ENCODE measurements at regions not wholly inside any gene's neighbourhood (a gene's known extent, or its start where the extent isn't known, plus 50 kb on each side); places are given as distances from the start of the nearest gene placed in this dataset.

DNA sequence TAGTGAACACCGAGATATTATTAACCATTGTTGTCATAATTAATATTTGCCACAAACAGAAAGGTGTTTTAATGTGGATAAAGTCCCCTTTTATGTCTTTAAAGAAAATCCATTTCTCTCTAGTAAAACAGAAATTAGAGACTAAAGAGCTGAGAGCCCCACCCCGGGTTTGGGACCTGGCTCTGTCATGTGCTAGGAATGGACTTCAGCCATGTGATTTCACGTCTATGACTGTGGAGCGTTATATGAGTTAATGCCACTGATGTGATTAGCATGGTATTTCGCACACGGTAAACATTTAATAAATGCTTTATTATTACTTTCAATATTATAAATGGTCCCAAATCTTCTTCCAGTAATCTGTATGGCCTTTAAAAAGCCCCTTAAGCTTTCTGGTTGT lies 205.0 kb upstream of the NFIA start:
- no peak overlapping the region for H3K27ac ChIP-seq (ENCODE audit: low read length)
- no peak for TF ChIP-seq POLR2AphosphoS5 (IDR thresholded peaks at IDR 0.05)
- TF ChIP-seq, protein P1, sequence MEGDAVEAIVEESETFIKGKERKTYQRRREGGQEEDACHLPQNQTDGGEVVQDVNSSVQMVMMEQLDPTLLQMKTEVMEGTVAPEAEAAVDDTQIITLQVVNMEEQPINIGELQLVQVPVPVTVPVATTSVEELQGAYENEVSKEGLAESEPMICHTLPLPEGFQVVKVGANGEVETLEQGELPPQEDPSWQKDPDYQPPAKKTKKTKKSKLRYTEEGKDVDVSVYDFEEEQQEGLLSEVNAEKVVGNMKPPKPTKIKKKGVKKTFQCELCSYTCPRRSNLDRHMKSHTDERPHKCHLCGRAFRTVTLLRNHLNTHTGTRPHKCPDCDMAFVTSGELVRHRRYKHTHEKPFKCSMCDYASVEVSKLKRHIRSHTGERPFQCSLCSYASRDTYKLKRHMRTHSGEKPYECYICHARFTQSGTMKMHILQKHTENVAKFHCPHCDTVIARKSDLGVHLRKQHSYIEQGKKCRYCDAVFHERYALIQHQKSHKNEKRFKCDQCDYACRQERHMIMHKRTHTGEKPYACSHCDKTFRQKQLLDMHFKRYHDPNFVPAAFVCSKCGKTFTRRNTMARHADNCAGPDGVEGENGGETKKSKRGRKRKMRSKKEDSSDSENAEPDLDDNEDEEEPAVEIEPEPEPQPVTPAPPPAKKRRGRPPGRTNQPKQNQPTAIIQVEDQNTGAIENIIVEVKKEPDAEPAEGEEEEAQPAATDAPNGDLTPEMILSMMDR (IDR thresholded peaks at IDR 0.05; ENCODE audit: poor library complexity, severe bottlenecking): no peak
- H3F3A ChIP-seq (ENCODE audit: insufficient read depth, low read length, poor library complexity, severe bottlenecking): no peaks in the 10 kb centered on the region
- no peak overlapping the region for H3K9ac ChIP-seq (ENCODE audit: low read length)
- no peak overlapping the region for H3K4me3 ChIP-seq (ENCODE audit: low read length)
- no peak overlapping the region for H3K4me2 ChIP-seq (ENCODE audit: low read length)
- H3K9me3 ChIP-seq (ENCODE audit: low read length): no peaks in the 10 kb centered on the region
- no peak overlapping the region for H2AFZ ChIP-seq (ENCODE audit: low read depth, low read length)
- no peaks in the 10 kb centered on the region for H3K27me3 ChIP-seq (ENCODE audit: insufficient read depth, low read depth, low read length)
- no peaks in the 10 kb centered on the region for H3K9me2 ChIP-seq (ENCODE audit: insufficient read depth, low read length)
- no peaks in the 10 kb centered on the region for H3K79me2 ChIP-seq (replicated peaks; ENCODE audit: insufficient read depth, low read length)
- H4K20me1 ChIP-seq (ENCODE audit: insufficient read depth): no peaks in the 10 kb centered on the region
- no peaks in the 10 kb centered on the region for H3K36me3 ChIP-seq (ENCODE audit: insufficient read depth, low read length)

DNA sequence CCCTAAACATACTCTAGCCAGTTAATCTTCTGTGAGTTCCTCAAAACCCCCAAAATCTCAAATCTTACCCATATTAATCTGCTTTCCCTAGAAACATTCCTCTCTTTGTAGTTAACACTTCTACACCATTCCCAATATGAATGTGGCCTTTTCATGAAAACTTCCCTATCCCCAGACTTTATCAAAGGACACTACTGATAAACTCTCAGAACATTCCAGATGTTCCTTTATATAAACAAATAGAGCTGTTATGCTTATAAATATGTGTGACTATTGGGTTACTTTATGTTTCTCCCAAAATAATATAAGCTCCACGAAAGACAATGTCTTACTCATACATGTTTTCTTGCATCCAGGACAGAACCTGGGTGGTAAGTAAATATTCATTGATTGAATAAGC lies 205.4 kb upstream of the NFIA start:
- Histone ChIP-seq H3K4me3 (ENCODE audit: low read length) (no peak overlapping the region), H3K9me3 (ENCODE audit: low read length) (no peaks in the 10 kb centered on the region), H2AFZ (ENCODE audit: low read depth, low read length) (no peak overlapping the region), H3K36me3 (ENCODE audit: insufficient read depth, low read length) (no peaks in the 10 kb centered on the region), H3K27me3 (ENCODE audit: insufficient read depth, low read depth, low read length) (no peaks in the 10 kb centered on the region), H3K4me2 (ENCODE audit: low read length) (no peak overlapping the region), H3K9ac (ENCODE audit: low read length) (no peak overlapping the region), H3K27ac (ENCODE audit: low read length) (no peak overlapping the region), H4K20me1 (ENCODE audit: insufficient read depth) (no peaks in the 10 kb centered on the region), H3K9me2 (ENCODE audit: insufficient read depth, low read length) (no peaks in the 10 kb centered on the region), H3F3A (ENCODE audit: insufficient read depth, low read length, poor library complexity, severe bottlenecking) (no peaks in the 10 kb centered on the region), H3K79me2 (replicated peaks; ENCODE audit: insufficient read depth, low read length) (no peaks in the 10 kb centered on the region)
- TF ChIP-seq POLR2AphosphoS5 (IDR thresholded peaks at IDR 0.05): no peak
- TF ChIP-seq, protein P2, sequence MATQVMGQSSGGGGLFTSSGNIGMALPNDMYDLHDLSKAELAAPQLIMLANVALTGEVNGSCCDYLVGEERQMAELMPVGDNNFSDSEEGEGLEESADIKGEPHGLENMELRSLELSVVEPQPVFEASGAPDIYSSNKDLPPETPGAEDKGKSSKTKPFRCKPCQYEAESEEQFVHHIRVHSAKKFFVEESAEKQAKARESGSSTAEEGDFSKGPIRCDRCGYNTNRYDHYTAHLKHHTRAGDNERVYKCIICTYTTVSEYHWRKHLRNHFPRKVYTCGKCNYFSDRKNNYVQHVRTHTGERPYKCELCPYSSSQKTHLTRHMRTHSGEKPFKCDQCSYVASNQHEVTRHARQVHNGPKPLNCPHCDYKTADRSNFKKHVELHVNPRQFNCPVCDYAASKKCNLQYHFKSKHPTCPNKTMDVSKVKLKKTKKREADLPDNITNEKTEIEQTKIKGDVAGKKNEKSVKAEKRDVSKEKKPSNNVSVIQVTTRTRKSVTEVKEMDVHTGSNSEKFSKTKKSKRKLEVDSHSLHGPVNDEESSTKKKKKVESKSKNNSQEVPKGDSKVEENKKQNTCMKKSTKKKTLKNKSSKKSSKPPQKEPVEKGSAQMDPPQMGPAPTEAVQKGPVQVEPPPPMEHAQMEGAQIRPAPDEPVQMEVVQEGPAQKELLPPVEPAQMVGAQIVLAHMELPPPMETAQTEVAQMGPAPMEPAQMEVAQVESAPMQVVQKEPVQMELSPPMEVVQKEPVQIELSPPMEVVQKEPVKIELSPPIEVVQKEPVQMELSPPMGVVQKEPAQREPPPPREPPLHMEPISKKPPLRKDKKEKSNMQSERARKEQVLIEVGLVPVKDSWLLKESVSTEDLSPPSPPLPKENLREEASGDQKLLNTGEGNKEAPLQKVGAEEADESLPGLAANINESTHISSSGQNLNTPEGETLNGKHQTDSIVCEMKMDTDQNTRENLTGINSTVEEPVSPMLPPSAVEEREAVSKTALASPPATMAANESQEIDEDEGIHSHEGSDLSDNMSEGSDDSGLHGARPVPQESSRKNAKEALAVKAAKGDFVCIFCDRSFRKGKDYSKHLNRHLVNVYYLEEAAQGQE (IDR thresholded peaks at IDR 0.05; ENCODE audit: borderline replicate concordance): no peak
- TF ChIP-seq, protein P1 (IDR thresholded peaks at IDR 0.05; ENCODE audit: poor library complexity, severe bottlenecking): no peak
- TF ChIP-seq SMC3 (conservative IDR thresholded peaks at IDR 0.05; ENCODE audit: poor library complexity): no peak
- TF ChIP-seq MXI1 (conservative IDR thresholded peaks at IDR 0.05; ENCODE audit: poor library complexity, severe bottlenecking): no peak
- TF ChIP-seq RAD21 (conservative IDR thresholded peaks at IDR 0.05): no peak

DNA sequence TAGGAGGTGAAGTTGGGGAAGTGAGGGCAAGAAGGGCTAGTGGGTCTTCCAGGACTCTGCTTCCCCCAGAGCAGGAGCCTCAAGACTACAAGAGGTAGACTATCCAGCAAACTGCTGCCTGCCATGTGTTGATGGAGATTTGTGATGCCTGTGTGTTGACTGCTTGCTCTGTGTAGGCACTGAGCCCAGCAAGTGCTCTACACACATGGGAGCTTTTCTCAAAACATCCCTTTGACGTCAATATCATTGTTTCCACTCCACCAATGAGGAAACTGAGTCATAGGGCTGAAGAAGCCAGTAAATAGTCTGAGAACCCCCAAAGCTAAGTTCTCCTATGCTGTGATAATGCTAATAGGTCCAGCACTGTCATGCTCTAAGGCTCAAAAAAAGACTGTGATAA lies 207.2 kb upstream of the NFIA start:
- H3K9me3 ChIP-seq (ENCODE audit: low read length): no peaks in the 10 kb centered on the region
- H3K9me2 ChIP-seq (ENCODE audit: insufficient read depth, low read length): no peaks in the 10 kb centered on the region
- no peaks in the 10 kb centered on the region for H4K20me1 ChIP-seq (ENCODE audit: insufficient read depth)
- H3F3A ChIP-seq (ENCODE audit: insufficient read depth, low read length, poor library complexity, severe bottlenecking): no peaks in the 10 kb centered on the region
- no peaks in the 10 kb centered on the region for H3K36me3 ChIP-seq (ENCODE audit: insufficient read depth, low read length)
- no peak overlapping the region for H3K27ac ChIP-seq (ENCODE audit: low read length)
- H3K4me3 ChIP-seq (ENCODE audit: low read length): no peak overlapping the region
- H3K9ac ChIP-seq (ENCODE audit: low read length): no peak overlapping the region
- H3K27me3 ChIP-seq (ENCODE audit: insufficient read depth, low read depth, low read length): no peaks in the 10 kb centered on the region
- no peak overlapping the region for H3K4me2 ChIP-seq (ENCODE audit: low read length)
- H2AFZ ChIP-seq (ENCODE audit: low read depth, low read length): no peak overlapping the region
- no peaks in the 10 kb centered on the region for H3K79me2 ChIP-seq (replicated peaks; ENCODE audit: insufficient read depth, low read length)
- TF ChIP-seq, protein P2 (IDR thresholded peaks at IDR 0.05; ENCODE audit: borderline replicate concordance): no peak
- TF ChIP-seq, protein P1 (IDR thresholded peaks at IDR 0.05; ENCODE audit: poor library complexity, severe bottlenecking): no peak
- TF ChIP-seq MXI1 (conservative IDR thresholded peaks at IDR 0.05; ENCODE audit: poor library complexity, severe bottlenecking): no peak
- no peak for TF ChIP-seq SMC3 (conservative IDR thresholded peaks at IDR 0.05; ENCODE audit: poor library complexity)
- TF ChIP-seq RAD21 (conservative IDR thresholded peaks at IDR 0.05): no peak
- no peak for TF ChIP-seq POLR2AphosphoS5 (IDR thresholded peaks at IDR 0.05)
- TF ChIP-seq EZH2 (IDR thresholded peaks at IDR 0.05; ENCODE audit: borderline replicate concordance, insufficient read depth, low read length, poor library complexity, severe bottlenecking): no peak
